Neural progenitor cell (in vitro differentiated cells): ENCODE measurements at regions not wholly inside any gene's neighbourhood (a gene's known extent, or its start where the extent isn't known, plus 50 kb on each side); places are given as distances from the start of the nearest gene placed in this dataset.

Experiments
- CTCF ChIP-seq: fragments of 200-600 bp; sonication (generic); IDR thresholded peaks from 2 replicates; pipeline ENCODE4 v1.5.1; 2017; ENCODE audit warnings: antibody characterized with exemption, mild to moderate bottlenecking
- EZH2 ChIP-seq: fragments of 200-600 bp; sonication (generic); IDR thresholded peaks from 2 replicates; pipeline ENCODE4 v1.6.1; 2017; ENCODE audit warnings: antibody characterized with exemption, mild to moderate bottlenecking, moderate library complexity

GRCh38 chr18:77448046-77448445, 198.4 kb downstream of the GALR1 start:
- no peak for TF ChIP-seq CTCF
- no peak for TF ChIP-seq EZH2
